Testis (tissue), 2 donors: ENCODE measurements at regions not wholly inside any gene's neighbourhood (a gene's known extent, or its start where the extent isn't known, plus 50 kb on each side); places are given as distances from the start of the nearest gene placed in this dataset.

Source experiments
- DNase-seq: peaks from one replicate; pipeline ENCODE4 v3.0.0-alpha.2; 2019
- H3K27ac ChIP-seq, 2 donors: fragments of 200-600 bp; sonication (generic); one replicate each; pipeline ENCODE4 v1.5.1; 2019
- H3K27me3 ChIP-seq: fragments of 200-600 bp; sonication (generic); one replicate; pipeline ENCODE4 v1.5.1; 2019
- H3K36me3 ChIP-seq: fragments of 200-600 bp; sonication (generic); one replicate; pipeline ENCODE4 v1.5.1; 2017; ENCODE audit warnings: low read depth; ENCODE audit errors: missing control alignments
- H3K4me1 ChIP-seq: fragments of 200-600 bp; sonication (generic); one replicate; pipeline ENCODE4 v1.5.1; 2019
- H3K4me3 ChIP-seq, 2 donors: fragments of 200-600 bp; sonication (generic); one replicate each; pipeline ENCODE4 v1.5.1; 2017 to 2019
- H3K9me3 ChIP-seq: fragments of 200-600 bp; sonication (generic); one replicate; pipeline ENCODE4 v1.5.1; 2017
- POLR2A ChIP-seq: fragments of 450-650 bp; IDR thresholded peaks from one replicate; pipeline ENCODE4 v1.6.1; 2017; ENCODE audit warnings: antibody characterized with exemption, mild to moderate bottlenecking, moderate library complexity
- WGBS, 2 donors: methylation state at CpG; one replicate each; pipeline ENCODE4 v1.1.5; 2018; 5-methylcytosine and 5-hydroxymethylcytosine counted together
- intact Hi-C: fragments of 100-400 bp; cut with DNase I; formaldehyde crosslinking; loops from one replicate; pipeline ENCODE4 v1.15.1; 2023; ENCODE audit warnings: low total_unique reads
- TF ChIP-seq, protein P1 (sequence below), 3 experiments: fragments of 450-650 bp in 2 of 3; fragments of 200-600 bp in 1 of 3; sonication (generic) in 1 of 3; IDR thresholded peaks; one replicate each; pipeline ENCODE4 v1.5.1; 2016 to 2019; ENCODE audit warnings: antibody characterized with exemption in 3 of 3, mild to moderate bottlenecking in 2 of 3, moderate library complexity in 1 of 3

DNA sequence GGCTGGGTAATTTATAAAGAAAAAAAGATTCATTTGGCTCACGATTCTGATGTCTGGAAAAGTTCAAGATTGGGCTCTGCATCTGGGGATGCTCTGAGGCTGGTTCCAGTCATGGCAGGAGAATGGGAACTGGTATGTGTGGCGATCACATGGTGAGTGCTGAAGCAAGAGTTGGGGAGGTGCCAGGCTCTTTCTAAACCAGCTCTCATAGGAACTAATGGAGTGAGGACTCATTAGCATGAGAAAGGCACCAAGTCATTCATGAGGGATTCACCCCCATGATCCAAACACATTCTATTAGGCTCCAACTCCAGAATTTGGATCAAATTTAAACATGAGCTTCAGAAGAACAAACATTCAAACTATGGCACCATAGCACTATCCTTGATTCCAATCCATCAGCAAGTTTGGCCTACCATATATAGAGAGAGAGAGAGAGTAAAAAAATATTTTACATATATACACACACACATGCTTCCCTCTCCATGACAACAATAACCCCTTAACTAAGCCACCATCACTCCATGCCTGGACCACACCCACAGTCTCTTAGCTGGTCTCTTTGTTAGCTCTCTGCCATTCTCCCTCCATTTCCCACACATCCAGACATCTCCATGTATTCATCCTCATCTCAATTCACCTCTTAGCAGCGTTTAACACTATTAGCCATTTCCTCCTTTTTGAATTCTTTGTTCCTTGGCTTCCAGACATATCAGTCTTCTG lies 57.9 kb downstream of the NPY start:
- DNase-seq: no peak
- H3K9me3 ChIP-seq: no peaks in the 10 kb centered on the region
- WGBS, 2 donors: 62% methylated on average over 3 of the region's 3 CpGs
- no peak overlapping the region for H3K27ac ChIP-seq
- intact Hi-C loops: no loop called here
- no peaks in the 10 kb centered on the region for H3K36me3 ChIP-seq
- H3K27me3 ChIP-seq: no peaks in the 10 kb centered on the region
- no peak overlapping the region for H3K4me3 ChIP-seq
- no peaks in the 10 kb centered on the region for H3K4me1 ChIP-seq
- TF ChIP-seq, protein P1, sequence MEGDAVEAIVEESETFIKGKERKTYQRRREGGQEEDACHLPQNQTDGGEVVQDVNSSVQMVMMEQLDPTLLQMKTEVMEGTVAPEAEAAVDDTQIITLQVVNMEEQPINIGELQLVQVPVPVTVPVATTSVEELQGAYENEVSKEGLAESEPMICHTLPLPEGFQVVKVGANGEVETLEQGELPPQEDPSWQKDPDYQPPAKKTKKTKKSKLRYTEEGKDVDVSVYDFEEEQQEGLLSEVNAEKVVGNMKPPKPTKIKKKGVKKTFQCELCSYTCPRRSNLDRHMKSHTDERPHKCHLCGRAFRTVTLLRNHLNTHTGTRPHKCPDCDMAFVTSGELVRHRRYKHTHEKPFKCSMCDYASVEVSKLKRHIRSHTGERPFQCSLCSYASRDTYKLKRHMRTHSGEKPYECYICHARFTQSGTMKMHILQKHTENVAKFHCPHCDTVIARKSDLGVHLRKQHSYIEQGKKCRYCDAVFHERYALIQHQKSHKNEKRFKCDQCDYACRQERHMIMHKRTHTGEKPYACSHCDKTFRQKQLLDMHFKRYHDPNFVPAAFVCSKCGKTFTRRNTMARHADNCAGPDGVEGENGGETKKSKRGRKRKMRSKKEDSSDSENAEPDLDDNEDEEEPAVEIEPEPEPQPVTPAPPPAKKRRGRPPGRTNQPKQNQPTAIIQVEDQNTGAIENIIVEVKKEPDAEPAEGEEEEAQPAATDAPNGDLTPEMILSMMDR (IDR thresholded peaks at IDR 0.05): no peak
- TF ChIP-seq POLR2A: no peak

DNA sequence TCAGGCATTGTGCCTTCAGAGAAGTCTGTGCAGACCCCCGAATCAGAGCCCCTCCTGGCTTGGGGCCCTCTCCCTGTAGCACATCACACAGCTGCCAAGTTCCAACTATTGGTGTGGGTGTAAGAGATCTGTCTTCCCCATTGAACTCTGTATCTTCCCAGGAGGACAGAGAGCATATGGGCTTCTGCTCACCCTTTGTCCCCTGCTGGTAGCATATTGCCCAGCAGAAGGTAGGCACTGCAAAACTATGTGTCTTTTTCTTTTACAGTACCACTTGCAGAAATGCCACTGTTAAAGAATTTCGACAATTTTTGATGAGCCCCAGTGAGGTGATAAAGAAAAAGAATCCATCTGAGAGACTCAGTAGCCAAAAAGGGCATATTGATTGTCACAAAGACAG lies 59.6 kb downstream of the NPY start:
- Histone ChIP-seq H3K27ac (no peak overlapping the region), H3K36me3 (no peaks in the 10 kb centered on the region), H3K4me3 (no peak overlapping the region), H3K27me3 (no peaks in the 10 kb centered on the region), H3K9me3 (no peaks in the 10 kb centered on the region), H3K4me1 (no peaks in the 10 kb centered on the region)
- TF ChIP-seq, protein P1 (IDR thresholded peaks at IDR 0.05): no peak
- no peak for TF ChIP-seq POLR2A
- no peak for DNase-seq
- 57 to 60% methylated on average over 2 of the region's 2 CpGs for WGBS, 2 donors
- intact Hi-C loops: no loop called here

DNA sequence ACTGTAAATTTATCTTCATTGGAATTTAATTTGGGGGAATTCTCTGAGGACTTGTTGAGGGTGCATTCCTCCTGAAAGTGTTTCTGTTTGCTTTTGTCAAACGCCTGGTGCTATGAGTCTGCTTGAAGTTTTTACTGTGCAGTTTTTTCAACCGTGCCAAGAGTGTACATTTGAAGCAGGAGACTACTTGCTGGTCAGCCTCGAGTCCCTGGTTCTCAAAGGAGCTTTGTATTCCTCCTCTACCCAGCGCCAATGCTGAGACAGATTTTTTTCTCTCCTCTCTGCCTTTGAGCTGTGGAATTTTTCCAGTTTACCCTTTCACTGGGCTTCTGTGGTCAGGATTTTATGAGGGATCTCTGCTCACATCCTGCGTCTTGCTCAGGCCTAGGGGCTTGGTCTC lies 62.1 kb downstream of the NPY start:
- Histone ChIP-seq H3K27ac (no peak overlapping the region), H3K9me3 (no peaks in the 10 kb centered on the region), H3K4me3 (no peak overlapping the region), H3K36me3 (no peaks in the 10 kb centered on the region), H3K4me1 (no peaks in the 10 kb centered on the region), H3K27me3 (no peaks in the 10 kb centered on the region)
- intact Hi-C loops: no loop called here
- no peak for DNase-seq
- 48 to 57% methylated on average over 5 of the region's 5 CpGs for WGBS, 2 donors
- TF ChIP-seq, protein P1 (IDR thresholded peaks at IDR 0.05): no peak
- no peak for TF ChIP-seq POLR2A

DNA sequence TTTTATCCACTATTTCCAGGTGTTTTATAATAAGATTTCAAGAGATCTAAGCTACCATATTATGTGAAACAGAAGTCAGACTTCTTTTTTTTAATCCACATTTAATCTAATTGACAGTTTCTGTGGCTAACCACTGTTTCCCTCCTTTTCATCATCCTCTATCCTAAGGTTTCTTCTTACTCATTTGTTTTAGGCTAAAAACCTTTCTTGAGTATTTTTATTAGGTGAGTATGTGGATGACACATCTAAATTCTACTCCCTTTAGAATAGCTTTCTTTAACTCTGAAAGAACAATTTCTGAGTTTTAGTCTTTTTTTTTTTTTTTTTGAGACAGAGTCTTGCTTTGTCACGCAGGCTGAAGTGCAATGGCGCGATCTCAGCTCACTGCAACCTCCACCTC lies 62.7 kb downstream of the NPY start:
- no peaks in the 10 kb centered on the region for H3K36me3 ChIP-seq
- H3K4me3 ChIP-seq: no peak overlapping the region
- intact Hi-C loops: no loop called here
- no peaks in the 10 kb centered on the region for H3K27me3 ChIP-seq
- DNase-seq: no peak
- TF ChIP-seq POLR2A: no peak
- TF ChIP-seq, protein P1 (IDR thresholded peaks at IDR 0.05): no peak
- 96 to 97% methylated on average over 3 of the region's 3 CpGs for WGBS, 2 donors
- H3K27ac ChIP-seq: no peak overlapping the region
- H3K9me3 ChIP-seq: no peaks in the 10 kb centered on the region
- H3K4me1 ChIP-seq: no peaks in the 10 kb centered on the region

DNA sequence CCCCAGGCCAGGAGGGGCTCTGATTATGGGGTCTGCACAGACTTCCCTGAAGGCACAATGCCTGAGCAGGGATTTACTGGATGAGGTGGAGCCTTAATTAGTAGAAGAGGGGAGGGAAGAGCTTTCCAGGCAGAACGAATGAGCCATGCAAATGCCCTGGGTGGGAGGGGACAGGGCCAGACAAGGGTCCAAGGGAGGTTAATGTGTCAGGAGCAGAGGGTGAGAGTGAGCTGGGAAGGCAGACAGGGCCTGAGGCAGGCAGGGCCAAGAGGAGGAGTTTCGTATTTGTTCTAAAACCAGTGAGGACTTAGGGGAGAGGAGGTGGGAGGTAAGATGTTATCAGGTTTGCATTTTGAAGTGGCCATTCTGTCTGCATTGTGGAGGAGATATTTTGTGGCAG lies 65.3 kb downstream of the NPY start:
- no peak for DNase-seq
- Histone ChIP-seq H3K9me3 (no peaks in the 10 kb centered on the region), H3K4me1 (no peaks in the 10 kb centered on the region), H3K4me3 (no peak overlapping the region), H3K36me3 (no peaks in the 10 kb centered on the region), H3K27ac (no peak overlapping the region), H3K27me3 (no peaks in the 10 kb centered on the region)
- TF ChIP-seq, protein P1 (IDR thresholded peaks at IDR 0.05): no peak
- no peak for TF ChIP-seq POLR2A
- intact Hi-C loops: no loop called here
- 43 to 59% methylated on average over 2 of the region's 2 CpGs for WGBS, 2 donors
